ENCODE measurements at regions not wholly inside any gene's neighbourhood (a gene's known extent, or its start where the extent isn't known, plus 50 kb on each side); places are given as distances from the start of the nearest gene placed in this dataset.

- Histone ChIP-seq H3K27me3 (ENCODE audit: insufficient read depth, low read length) (no peaks in the 10 kb centered on the region), H3K9me3 (ENCODE audit: low read length) (no peaks in the 10 kb centered on the region), H3K4me3 (ENCODE audit: low read length) (no peak overlapping the region), H3K4me1 (ENCODE audit: insufficient read depth, low read length) (no peaks in the 10 kb centered on the region), H2AFZ (ENCODE audit: low read depth, low read length) (no peak overlapping the region), H3K36me3 (ENCODE audit: insufficient read depth, low read length) (no peaks in the 10 kb centered on the region)
Observed at GRCh38 chr5:110106750-110107149, 417.0 kb downstream of the MAN2A1 start.

- Histone ChIP-seq H3K9me3 (ENCODE audit: low read length) (no peaks in the 10 kb centered on the region), H3K4me1 (ENCODE audit: insufficient read depth, low read length) (no peaks in the 10 kb centered on the region), H3K4me3 (ENCODE audit: low read length) (no peak overlapping the region), H3K27me3 (ENCODE audit: insufficient read depth, low read length) (no peaks in the 10 kb centered on the region), H3K36me3 (ENCODE audit: insufficient read depth, low read length) (no peaks in the 10 kb centered on the region), H2AFZ (ENCODE audit: low read depth, low read length) (no peak overlapping the region)
Observed at GRCh38 chr5:110108520-110108919, 418.8 kb downstream of the MAN2A1 start.

DNA sequence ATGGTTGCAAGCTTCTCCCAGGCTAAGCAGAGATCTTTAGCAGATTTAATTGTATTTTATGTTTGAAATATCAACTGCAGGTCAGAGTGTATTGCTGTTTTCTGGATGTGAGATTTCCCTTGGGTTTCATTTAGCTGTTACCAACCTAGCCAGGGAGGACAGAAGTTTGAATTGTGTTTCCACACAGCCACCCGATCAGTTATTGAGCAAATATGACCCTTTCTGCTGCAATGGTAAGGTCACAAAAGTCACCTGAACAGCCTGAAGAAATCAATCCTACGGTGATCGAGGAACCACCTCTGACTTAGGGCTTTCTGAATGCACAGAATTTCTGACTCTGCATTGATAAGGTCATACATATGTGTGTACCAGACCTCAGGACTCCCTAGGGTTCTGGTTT is 419.9 kb downstream of the MAN2A1 start:
- H3K4me3 ChIP-seq (ENCODE audit: low read length) = no peak overlapping the region
- no peaks in the 10 kb centered on the region for H3K4me1 ChIP-seq (ENCODE audit: insufficient read depth, low read length)
- no peaks in the 10 kb centered on the region for H3K9me3 ChIP-seq (ENCODE audit: low read length)
- no peaks in the 10 kb centered on the region for H3K27me3 ChIP-seq (ENCODE audit: insufficient read depth, low read length)
- H3K36me3 ChIP-seq (ENCODE audit: insufficient read depth, low read length) = no peaks in the 10 kb centered on the region
- H2AFZ ChIP-seq (ENCODE audit: low read depth, low read length) = no peak overlapping the region

DNA sequence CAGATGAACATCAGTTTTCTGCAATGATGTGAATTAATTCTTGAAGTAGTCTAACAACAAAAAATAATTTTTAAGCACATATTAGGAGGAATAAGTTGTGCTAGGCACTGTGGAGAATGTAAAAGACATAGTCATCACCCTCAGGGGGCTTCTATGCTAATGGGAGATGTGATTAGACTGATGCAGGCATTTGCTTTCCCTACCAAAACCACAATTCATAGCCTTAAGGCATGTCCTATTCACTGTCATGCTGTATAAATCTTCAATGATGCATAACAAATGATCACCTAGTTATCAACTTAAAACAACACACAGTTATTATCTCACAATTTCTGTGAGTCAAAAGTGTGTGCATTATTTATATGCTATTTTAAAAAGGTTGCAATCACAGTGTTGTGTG is 422.6 kb downstream of the MAN2A1 start:
- H2AFZ ChIP-seq (ENCODE audit: low read depth, low read length) = no peak overlapping the region
- no peaks in the 10 kb centered on the region for H3K4me1 ChIP-seq (ENCODE audit: insufficient read depth, low read length)
- H3K9me3 ChIP-seq (ENCODE audit: low read length) = no peaks in the 10 kb centered on the region
- H3K27me3 ChIP-seq (ENCODE audit: insufficient read depth, low read length) = no peaks in the 10 kb centered on the region
- no peaks in the 10 kb centered on the region for H3K36me3 ChIP-seq (ENCODE audit: insufficient read depth, low read length)
- no peak overlapping the region for H3K4me3 ChIP-seq (ENCODE audit: low read length)

GRCh38 chr5:110115503-110115902 is 425.8 kb downstream of the MAN2A1 start:
- no peaks in the 10 kb centered on the region for H3K4me1 ChIP-seq (ENCODE audit: insufficient read depth, low read length)
- H3K27me3 ChIP-seq (ENCODE audit: insufficient read depth, low read length) = no peaks in the 10 kb centered on the region
- H2AFZ ChIP-seq (ENCODE audit: low read depth, low read length) = no peak overlapping the region
- H3K4me3 ChIP-seq (ENCODE audit: low read length) = no peak overlapping the region
- H3K9me3 ChIP-seq (ENCODE audit: low read length) = no peaks in the 10 kb centered on the region
- no peaks in the 10 kb centered on the region for H3K36me3 ChIP-seq (ENCODE audit: insufficient read depth, low read length)

DNA sequence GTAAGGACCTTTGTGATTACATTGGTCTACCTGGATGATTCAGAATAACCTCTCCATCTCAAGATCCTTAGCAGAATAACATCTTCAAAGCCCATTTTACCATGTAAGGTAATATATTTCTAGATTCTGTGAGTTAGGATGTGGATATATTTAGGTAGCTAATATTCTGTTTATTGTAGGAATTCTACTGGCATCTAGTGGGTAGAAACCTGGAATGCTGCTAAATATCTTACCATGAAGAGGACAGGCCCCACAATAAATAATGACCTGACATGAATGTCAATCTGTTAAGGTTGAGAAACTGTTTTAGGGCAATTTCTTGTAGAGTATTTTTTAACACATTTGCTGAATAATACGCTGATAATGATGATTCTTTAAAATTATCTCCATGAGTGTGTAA is 426.8 kb downstream of the MAN2A1 start:
- Histone ChIP-seq H3K27me3 (ENCODE audit: insufficient read depth, low read length) (no peaks in the 10 kb centered on the region), H3K4me1 (ENCODE audit: insufficient read depth, low read length) (no peaks in the 10 kb centered on the region), H2AFZ (ENCODE audit: low read depth, low read length) (no peak overlapping the region), H3K36me3 (ENCODE audit: insufficient read depth, low read length) (no peaks in the 10 kb centered on the region), H3K4me3 (ENCODE audit: low read length) (no peak overlapping the region), H3K9me3 (ENCODE audit: low read length) (no peaks in the 10 kb centered on the region)

GRCh38 chr5:110134963-110135935 is 445.5 kb downstream of the MAN2A1 start:
- no peaks in the 10 kb centered on the region for H3K4me1 ChIP-seq (ENCODE audit: insufficient read depth, low read length)
- H3K27me3 ChIP-seq (ENCODE audit: insufficient read depth, low read length) = no peaks in the 10 kb centered on the region
- H3K36me3 ChIP-seq (ENCODE audit: insufficient read depth, low read length) = no peaks in the 10 kb centered on the region
- H3K9me3 ChIP-seq (ENCODE audit: low read length) = peaks cover 9% of the 10 kb centered on the region
- H2AFZ ChIP-seq (ENCODE audit: low read depth, low read length) = no peak overlapping the region
- no peak overlapping the region for H3K4me3 ChIP-seq (ENCODE audit: low read length)

GRCh38 chr5:110150199-110150598 is 460.5 kb downstream of the MAN2A1 start:
- Histone ChIP-seq H3K4me3 (ENCODE audit: low read length) (no peak overlapping the region), H3K27me3 (ENCODE audit: insufficient read depth, low read length) (no peaks in the 10 kb centered on the region)

DNA sequence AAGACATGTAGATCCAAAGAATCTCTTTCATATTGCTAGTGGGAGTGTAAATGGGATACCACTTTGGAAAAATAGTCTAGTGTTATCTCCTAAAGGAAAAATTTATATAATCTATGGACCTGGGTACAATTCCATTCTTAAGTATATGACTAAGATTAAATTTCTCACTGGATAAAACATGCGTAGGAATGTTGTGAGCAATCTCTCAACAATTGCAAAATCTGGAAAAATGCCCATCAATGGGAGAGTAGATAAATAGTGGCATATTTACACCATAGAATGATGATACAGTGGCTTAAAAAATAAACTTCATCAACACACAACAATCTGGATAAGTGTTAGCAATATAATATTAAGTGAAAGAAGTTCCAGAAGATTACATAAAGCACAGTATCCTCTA is 469.5 kb downstream of the MAN2A1 start:
- Histone ChIP-seq H3K4me3 (ENCODE audit: low read length) (no peak overlapping the region), H3K9me3 (ENCODE audit: low read length) (no peaks in the 10 kb centered on the region), H3K36me3 (ENCODE audit: insufficient read depth, low read length) (no peaks in the 10 kb centered on the region), H3K27me3 (ENCODE audit: insufficient read depth, low read length) (no peaks in the 10 kb centered on the region), H3K4me1 (ENCODE audit: insufficient read depth, low read length) (peaks cover 4% of the 10 kb centered on the region), H2AFZ (ENCODE audit: low read depth, low read length) (no peak overlapping the region)

More at GRCh38 chr5:110150199-110150598, 460.5 kb downstream of the MAN2A1 start:
- no peak overlapping the region for H2AFZ ChIP-seq (ENCODE audit: low read depth, low read length)
- no peaks in the 10 kb centered on the region for H3K4me1 ChIP-seq (ENCODE audit: insufficient read depth, low read length)
- H3K36me3 ChIP-seq (ENCODE audit: insufficient read depth, low read length) = no peaks in the 10 kb centered on the region
- H3K9me3 ChIP-seq (ENCODE audit: low read length) = no peaks in the 10 kb centered on the region

DNA sequence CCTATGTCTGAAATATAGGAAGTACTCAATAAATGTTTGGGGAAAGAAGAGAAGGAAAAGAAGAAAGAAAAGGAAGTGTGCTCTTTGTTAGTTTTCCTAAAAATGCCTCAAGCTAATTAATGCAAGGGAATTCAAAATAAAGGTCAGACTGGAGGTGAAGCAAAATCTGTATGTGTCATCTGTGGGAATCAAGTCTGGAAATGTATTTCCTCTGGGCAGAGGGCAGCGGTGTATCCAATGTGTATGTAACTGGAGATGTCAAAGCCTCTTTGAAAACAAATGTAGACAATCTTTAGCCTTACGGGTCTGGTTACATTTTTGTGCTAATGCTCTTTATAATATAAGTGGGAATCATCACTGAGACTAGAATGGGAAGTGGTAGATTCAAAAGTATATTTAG is 471.4 kb downstream of the MAN2A1 start:
- no peaks in the 10 kb centered on the region for H3K27me3 ChIP-seq (ENCODE audit: insufficient read depth, low read length)
- no peaks in the 10 kb centered on the region for H3K36me3 ChIP-seq (ENCODE audit: insufficient read depth, low read length)
- H3K9me3 ChIP-seq (ENCODE audit: low read length) = no peaks in the 10 kb centered on the region
- no peak overlapping the region for H3K4me3 ChIP-seq (ENCODE audit: low read length)
- H3K4me1 ChIP-seq (ENCODE audit: insufficient read depth, low read length) = peaks cover 4% of the 10 kb centered on the region
- no peak overlapping the region for H2AFZ ChIP-seq (ENCODE audit: low read depth, low read length)

GRCh38 chr5:110165366-110165765 is 475.6 kb downstream of the MAN2A1 start:
- Histone ChIP-seq H3K4me1 (ENCODE audit: insufficient read depth, low read length) (peaks cover 4% of the 10 kb centered on the region), H3K4me3 (ENCODE audit: low read length) (no peak overlapping the region)

DNA sequence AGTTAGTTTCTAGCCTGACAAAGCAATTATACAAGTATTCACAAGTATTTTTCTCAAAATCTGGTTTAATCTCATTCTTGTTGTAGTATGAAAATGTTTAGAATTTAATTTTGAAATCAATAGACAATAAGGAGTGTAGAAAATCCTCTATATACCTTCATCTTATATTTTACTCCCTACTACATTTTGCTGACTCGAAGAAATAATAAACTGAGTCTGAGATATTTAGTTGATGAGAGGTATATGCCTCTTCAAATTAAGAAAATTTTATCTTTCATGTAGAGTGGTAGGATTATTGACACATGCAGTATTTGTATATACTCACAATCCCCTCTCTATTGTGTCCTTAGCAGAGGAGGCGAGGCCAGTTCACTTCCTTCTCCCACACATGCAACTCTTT is 477.7 kb downstream of the MAN2A1 start:
- no peak overlapping the region for H3K4me3 ChIP-seq (ENCODE audit: low read length)
- H3K27me3 ChIP-seq (ENCODE audit: insufficient read depth, low read length) = no peaks in the 10 kb centered on the region
- H3K9me3 ChIP-seq (ENCODE audit: low read length) = no peaks in the 10 kb centered on the region
- H3K36me3 ChIP-seq (ENCODE audit: insufficient read depth, low read length) = no peaks in the 10 kb centered on the region
- H3K4me1 ChIP-seq (ENCODE audit: insufficient read depth, low read length) = no peaks in the 10 kb centered on the region
- H2AFZ ChIP-seq (ENCODE audit: low read depth, low read length) = no peak overlapping the region

More at GRCh38 chr5:110165366-110165765, 475.6 kb downstream of the MAN2A1 start:
- Histone ChIP-seq H3K27me3 (ENCODE audit: insufficient read depth, low read length) (no peaks in the 10 kb centered on the region), H3K9me3 (ENCODE audit: low read length) (no peaks in the 10 kb centered on the region), H3K36me3 (ENCODE audit: insufficient read depth, low read length) (no peaks in the 10 kb centered on the region), H2AFZ (ENCODE audit: low read depth, low read length) (no peak overlapping the region)

DNA sequence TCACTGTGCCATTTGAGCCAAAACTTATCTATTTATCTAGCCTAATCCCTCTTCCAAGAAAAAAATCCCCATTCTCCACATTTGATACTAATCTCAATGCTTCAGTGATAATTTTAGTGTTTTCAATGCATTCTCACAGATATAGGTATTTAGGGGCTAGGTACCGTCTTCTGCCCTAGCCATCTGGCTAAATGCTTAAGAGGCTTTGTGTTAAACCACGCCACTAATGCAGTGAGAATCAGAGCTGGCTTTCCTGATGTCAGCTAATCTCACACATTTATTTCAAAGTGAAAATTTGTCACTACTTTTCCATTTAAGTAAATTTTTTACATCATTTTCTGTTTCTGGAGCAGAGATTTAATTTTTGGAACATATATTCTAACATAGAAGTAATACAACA is 479.7 kb downstream of the MAN2A1 start:
- H3K4me3 ChIP-seq (ENCODE audit: low read length) = no peak overlapping the region
- no peaks in the 10 kb centered on the region for H3K4me1 ChIP-seq (ENCODE audit: insufficient read depth, low read length)
- H3K27me3 ChIP-seq (ENCODE audit: insufficient read depth, low read length) = no peaks in the 10 kb centered on the region
- H3K9me3 ChIP-seq (ENCODE audit: low read length) = no peaks in the 10 kb centered on the region
- no peaks in the 10 kb centered on the region for H3K36me3 ChIP-seq (ENCODE audit: insufficient read depth, low read length)
- no peak overlapping the region for H2AFZ ChIP-seq (ENCODE audit: low read depth, low read length)
